ENCODE measurements at regions not wholly inside any gene's neighbourhood (a gene's known extent, or its start where the extent isn't known, plus 50 kb on each side); places are given as distances from the start of the nearest gene placed in this dataset.
A peak's percentile ranks its signal among the peaks of the same experiment; 100 is the strongest.
"Not testable (repeated sequence)": the region's sequence is repeated elsewhere in the genome, so short reads cannot be mapped to it uniquely, and the experiment has no call there.

GRCh38 chr2:10223932-10224720, 78.6 kb upstream of the HPCAL1 start:
- Mint-ChIP-seq H3K27me3 (peaks cover 5% of the 10 kb centered on the region in 2 donors), H3K27ac (no peak overlapping the region), H3K36me3 (no peaks in the 10 kb centered on the region), H3K4me1 (no peaks in the 10 kb centered on the region), H3K4me3 (no peak overlapping the region), H3K9me3 (no peaks in the 10 kb centered on the region)
- no peak for DNase-seq
- no peak for ATAC-seq (replicated peaks)

GRCh38 chr2:10224734-10225133, 78.0 kb upstream of the HPCAL1 start:
- Mint-ChIP-seq H3K27ac (no peak overlapping the region), H3K36me3 (no peaks in the 10 kb centered on the region), H3K27me3 (peaks cover 5 to 7% of the 10 kb centered on the region in 2 donors), H3K4me1 (no peaks in the 10 kb centered on the region), H3K9me3 (no peaks in the 10 kb centered on the region), H3K4me3 (no peak overlapping the region)
- no peak for DNase-seq
- no peak for ATAC-seq (replicated peaks)

GRCh38 chr2:10225291-10226037, 77.2 kb upstream of the HPCAL1 start:
- Mint-ChIP-seq H3K27ac (no peak overlapping the region), H3K36me3 (no peaks in the 10 kb centered on the region), H3K4me3 (no peak overlapping the region), H3K9me3 (no peaks in the 10 kb centered on the region), H3K27me3 (peaks cover 5 to 9% of the 10 kb centered on the region in 2 donors), H3K4me1 (no peaks in the 10 kb centered on the region)
- ATAC-seq (replicated peaks) (no peak), DNase-seq (no peak)

GRCh38 chr2:10226038-10226724, 76.5 kb upstream of the HPCAL1 start:
- Mint-ChIP-seq H3K27ac (no peak overlapping the region), H3K27me3 (peaks cover 5 to 9% of the 10 kb centered on the region in 2 donors)

GRCh38 chr2:10228611-10229365, 73.9 kb upstream of the HPCAL1 start:
- DNase-seq (no peak), ATAC-seq (replicated peaks) (no peak)
- Mint-ChIP-seq H3K9me3 (peaks cover 7 to 10% of the 10 kb centered on the region in 2 donors), H3K27me3 (peaks cover 0 to 4% of the 10 kb centered on the region in 2 donors), H3K4me1 (peaks cover 0 to 5% of the 10 kb centered on the region in 2 donors), H3K36me3 (no peaks in the 10 kb centered on the region), H3K27ac (no peak overlapping the region), H3K4me3 (no peak overlapping the region)

More at GRCh38 chr2:10226038-10226724, 76.5 kb upstream of the HPCAL1 start:
- no peak overlapping the region for H3K4me3 Mint-ChIP-seq
- DNase-seq (no peak), ATAC-seq (replicated peaks) (no peak)
- H3K4me1 Mint-ChIP-seq: no peaks in the 10 kb centered on the region
- H3K36me3 Mint-ChIP-seq: no peaks in the 10 kb centered on the region
- no peaks in the 10 kb centered on the region for H3K9me3 Mint-ChIP-seq

DNA sequence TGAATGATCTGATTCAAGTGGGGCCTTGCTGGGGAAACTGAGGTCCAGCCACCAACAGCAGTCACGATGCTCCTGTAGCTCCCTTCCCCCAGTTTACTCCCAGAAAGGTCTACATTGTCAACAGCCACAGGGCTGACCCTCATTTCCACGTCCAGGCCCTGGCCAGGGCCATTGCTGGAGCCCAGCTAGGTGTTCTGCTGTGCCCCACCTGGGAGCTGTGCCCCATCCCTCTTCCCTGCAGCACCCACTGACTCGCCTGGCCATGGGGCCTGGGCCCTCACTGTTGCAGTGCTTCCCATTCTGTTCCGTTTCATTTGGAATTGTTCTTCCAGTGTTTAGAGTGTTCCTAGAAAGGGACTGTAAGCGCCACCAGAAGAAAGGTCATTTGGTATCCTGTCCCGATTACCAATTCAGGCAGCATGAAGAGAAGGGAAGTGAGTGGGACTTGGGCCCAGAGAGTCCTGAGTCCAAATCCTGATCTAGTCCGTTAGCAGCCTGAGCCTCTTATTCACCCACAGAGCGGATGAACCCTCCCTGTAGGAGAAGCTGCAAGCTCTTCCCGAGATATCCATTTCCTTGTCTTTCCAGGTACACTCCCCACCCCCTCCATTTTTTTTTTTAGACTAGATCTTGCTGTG, 73.1 kb upstream of the HPCAL1 start:
- peaks cover 0 to 5% of the 10 kb centered on the region in 2 donors for H3K4me1 Mint-ChIP-seq
- no peak overlapping the region for H3K4me3 Mint-ChIP-seq
- ATAC-seq (replicated peaks) (no peak), DNase-seq (no peak)
- H3K27ac Mint-ChIP-seq: no peak overlapping the region
- no peaks in the 10 kb centered on the region for H3K36me3 Mint-ChIP-seq
- H3K27me3 Mint-ChIP-seq: peaks cover 0 to 4% of the 10 kb centered on the region in 2 donors
- peaks cover 8 to 11% of the 10 kb centered on the region in 2 donors for H3K9me3 Mint-ChIP-seq

DNA sequence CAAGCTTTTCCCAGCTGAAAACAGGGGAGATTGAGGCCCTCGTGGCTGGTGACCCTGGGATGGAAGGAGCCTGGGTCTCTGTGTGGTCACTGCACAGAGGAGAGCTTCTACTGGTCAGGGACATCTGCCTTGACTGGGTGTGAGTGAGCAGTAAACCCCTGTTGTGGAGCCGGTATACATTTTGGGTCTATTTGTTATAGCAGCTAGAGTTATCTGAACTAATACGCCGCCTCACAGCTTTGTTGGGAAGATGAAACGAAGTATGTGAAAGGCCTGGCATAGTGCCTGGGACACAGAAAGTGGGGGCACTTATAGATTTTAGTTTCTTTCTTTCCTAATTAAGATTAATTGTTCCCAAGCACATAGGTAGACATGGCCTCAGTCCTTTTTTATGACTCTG, 72.2 kb upstream of the HPCAL1 start:
- no peaks in the 10 kb centered on the region for H3K36me3 Mint-ChIP-seq
- H3K4me3 Mint-ChIP-seq: no peak overlapping the region
- H3K4me1 Mint-ChIP-seq: peaks cover 0 to 5% of the 10 kb centered on the region in 2 donors
- no peak for ATAC-seq (replicated peaks)
- DNase-seq: no peak
- H3K27me3 Mint-ChIP-seq: peaks cover 0 to 4% of the 10 kb centered on the region in 2 donors
- H3K9me3 Mint-ChIP-seq: peaks cover 8 to 11% of the 10 kb centered on the region in 2 donors
- no peak overlapping the region for H3K27ac Mint-ChIP-seq

- not testable (repeated sequence) for H3K4me1 Mint-ChIP-seq; DNase-seq; ATAC-seq (replicated peaks); H3K27me3 Mint-ChIP-seq; H3K36me3 Mint-ChIP-seq; H3K27ac Mint-ChIP-seq; H3K4me3 Mint-ChIP-seq
- H3K9me3 Mint-ChIP-seq: peaks cover 8 to 11% of the 10 kb centered on the region in 2 donors
These were observed 71.8 kb upstream of the HPCAL1 start for GRCh38 chr2:10230921-10231320.

DNA sequence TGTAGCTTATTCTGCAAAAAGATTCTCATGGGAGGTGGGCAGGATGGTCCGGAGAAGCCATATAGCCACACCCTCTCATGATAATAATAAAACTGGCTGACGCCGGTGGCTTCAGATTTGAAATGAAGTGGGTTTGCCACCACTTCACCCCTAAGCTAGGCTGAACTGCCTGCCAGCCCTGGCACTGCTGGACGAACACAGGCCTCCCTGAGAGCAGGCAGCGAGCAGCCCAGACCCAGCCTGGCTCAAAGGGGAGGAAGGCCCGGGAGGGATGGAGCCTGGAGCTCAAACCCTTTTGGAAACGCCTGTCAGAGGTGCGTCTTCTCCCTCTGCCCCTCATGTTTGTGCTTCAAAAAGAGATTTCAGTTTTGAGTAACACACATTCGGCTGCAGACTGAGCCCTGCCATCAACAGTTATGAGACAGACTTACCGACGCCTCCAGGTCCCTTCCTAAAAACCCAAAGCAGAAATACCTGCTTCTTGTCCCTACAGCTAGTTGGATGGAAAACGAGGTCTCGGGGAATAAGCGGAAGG, 71.1 kb upstream of the HPCAL1 start:
- no peak for DNase-seq
- ATAC-seq (replicated peaks): no peak
- peaks cover 0 to 5% of the 10 kb centered on the region in 2 donors for H3K4me1 Mint-ChIP-seq
- H3K27me3 Mint-ChIP-seq: peaks cover 8 to 9% of the 10 kb centered on the region in 2 donors
- no peak overlapping the region for H3K27ac Mint-ChIP-seq
- no peaks in the 10 kb centered on the region for H3K36me3 Mint-ChIP-seq
- H3K4me3 Mint-ChIP-seq: no peak overlapping the region
- H3K9me3 Mint-ChIP-seq: peaks cover 8 to 11% of the 10 kb centered on the region in 2 donors

DNA sequence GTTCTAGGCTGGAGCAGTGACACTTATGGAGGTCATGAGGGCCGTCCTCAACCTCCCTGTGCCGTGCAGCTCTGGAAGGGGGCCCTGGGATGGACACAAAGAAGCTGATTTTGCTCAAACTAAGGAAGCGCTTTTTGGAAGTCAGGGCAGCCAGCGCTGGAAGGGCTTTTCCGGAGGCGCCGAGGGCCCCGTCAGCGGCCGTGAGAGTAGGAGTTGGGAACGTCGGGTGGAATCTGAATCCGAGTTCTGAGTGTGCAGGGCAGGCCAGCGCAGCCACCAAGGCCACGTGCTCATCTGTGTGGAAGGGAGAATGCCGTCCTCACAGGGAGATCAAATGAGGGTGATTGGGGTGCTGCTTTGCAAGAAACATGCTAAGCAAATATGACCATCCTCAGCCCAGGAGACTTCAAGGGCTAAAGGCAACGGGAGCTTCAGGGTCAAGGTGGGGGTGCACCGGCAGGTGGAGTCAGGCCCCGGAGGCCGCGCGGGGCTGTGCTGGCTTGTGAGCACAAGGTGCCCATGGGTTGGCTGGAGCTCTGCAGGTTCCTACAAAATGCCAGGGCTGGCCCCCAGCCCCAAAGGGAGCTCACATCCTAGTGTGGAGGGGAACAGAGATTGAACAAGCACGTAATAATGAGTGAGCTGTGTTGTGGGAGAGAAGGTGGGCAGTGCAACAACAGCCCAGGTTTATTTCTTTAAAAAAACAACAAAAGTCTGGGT, 70.4 kb upstream of the HPCAL1 start:
- Mint-ChIP-seq H3K9me3 (peaks cover 8 to 11% of the 10 kb centered on the region in 2 donors), H3K27ac (no peak overlapping the region), H3K4me1 (peaks cover 0 to 5% of the 10 kb centered on the region in 2 donors), H3K36me3 (no peaks in the 10 kb centered on the region), H3K4me3 (no peak overlapping the region), H3K27me3 (peaks cover 9% of the 10 kb centered on the region in 2 donors)
- no peak for DNase-seq
- ATAC-seq (replicated peaks): no peak

DNA sequence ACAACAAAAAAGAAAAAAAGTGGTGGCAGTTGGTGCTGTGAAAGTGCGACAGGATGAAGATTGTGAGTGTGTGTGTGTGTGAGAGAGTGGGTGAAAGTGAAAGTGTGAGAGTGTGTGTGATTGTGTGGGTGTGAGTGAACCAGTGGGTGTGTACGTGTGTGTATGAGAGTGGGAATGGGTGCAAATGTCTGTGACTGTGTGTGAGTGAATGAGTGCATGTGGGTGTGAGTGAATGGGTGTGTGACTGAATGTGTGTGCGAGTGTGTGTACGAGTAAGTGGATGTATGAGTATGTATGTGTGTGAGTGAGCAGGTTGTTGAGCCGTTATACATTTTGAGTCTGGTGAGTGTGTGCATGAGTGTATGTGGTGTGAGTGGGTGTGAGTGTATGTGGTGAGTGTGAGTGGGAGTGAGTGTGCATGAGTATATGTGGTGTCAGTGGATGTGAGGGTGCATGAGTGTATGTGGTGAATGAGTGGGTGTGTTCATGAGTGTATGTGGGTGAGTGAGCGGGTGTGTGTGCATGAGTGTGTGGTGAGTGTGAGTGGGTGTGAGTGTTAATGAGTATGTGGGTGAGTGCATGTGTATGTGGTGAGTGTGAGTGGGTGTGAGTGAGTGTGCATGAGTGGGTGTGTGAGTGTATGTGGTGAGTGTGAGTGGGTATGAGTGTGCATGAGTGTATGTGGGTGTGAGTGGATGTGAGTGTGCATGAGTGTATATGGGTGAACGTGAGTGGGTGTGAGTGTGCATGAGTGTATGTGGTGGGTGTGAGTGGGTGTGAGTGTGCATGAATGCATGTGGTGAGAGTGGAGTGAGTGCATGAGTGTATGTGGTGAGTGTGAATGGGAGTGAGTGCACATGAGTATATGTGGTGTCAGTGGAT, 69.3 kb upstream of the HPCAL1 start:
- Mint-ChIP-seq H3K27me3 (peaks cover 9% of the 10 kb centered on the region in 2 donors), H3K4me1 (peaks cover 0 to 5% of the 10 kb centered on the region in 2 donors), H3K27ac (no peak overlapping the region), H3K9me3 (peaks cover 8 to 11% of the 10 kb centered on the region in 2 donors), H3K36me3 (no peaks in the 10 kb centered on the region), H3K4me3 (no peak overlapping the region)
- no peak for ATAC-seq (replicated peaks)
- DNase-seq: no peak

- peak; percentile 14 to 22 for ATAC-seq (replicated peaks)
- Mint-ChIP-seq H3K27ac (no peak overlapping the region), H3K4me3 (no peak overlapping the region)
These were observed 68.7 kb upstream of the HPCAL1 start for GRCh38 chr2:10234013-10234306.

More at GRCh38 chr2:10234013-10234306, 68.7 kb upstream of the HPCAL1 start:
- Mint-ChIP-seq H3K4me1 (peaks cover 0 to 5% of the 10 kb centered on the region in 2 donors), H3K27me3 (peaks cover 9 to 12% of the 10 kb centered on the region in 2 donors), H3K36me3 (no peaks in the 10 kb centered on the region), H3K9me3 (peaks cover 8 to 11% of the 10 kb centered on the region in 2 donors)
- DNase-seq: no peak

All from stimulated activated naive B cell treated with anti-CD40 and anti-IgM and Interleukin-4, amounts not matched to agents 10 μg/mL and 1 μg/mL and 100 μg/mL, for 72 hours (primary cell).